GM18505 (cell line): ENCODE measurements at regions not wholly inside any gene's neighbourhood (a gene's known extent, or its start where the extent isn't known, plus 50 kb on each side); places are given as distances from the start of the nearest gene placed in this dataset.
"Not testable (repeated sequence)": the region's sequence is repeated elsewhere in the genome, so short reads cannot be mapped to it uniquely, and the experiment has no call there.

ENCODE experiments used
- ATAC-seq: cut with Tn5 transposase; IDR thresholded peaks from one replicate; pipeline ENCODE4 v1.9.1; 2021; ENCODE audit not compliant: unreplicated experiment
- POLR2A ChIP-seq: IDR thresholded peaks from 4 replicates; pipeline ENCODE4 v1.6.1; 2011; ENCODE audit warnings: borderline replicate concordance; ENCODE audit not compliant: insufficient read depth, insufficient read length; ENCODE audit errors: extremely low read depth

DNA sequence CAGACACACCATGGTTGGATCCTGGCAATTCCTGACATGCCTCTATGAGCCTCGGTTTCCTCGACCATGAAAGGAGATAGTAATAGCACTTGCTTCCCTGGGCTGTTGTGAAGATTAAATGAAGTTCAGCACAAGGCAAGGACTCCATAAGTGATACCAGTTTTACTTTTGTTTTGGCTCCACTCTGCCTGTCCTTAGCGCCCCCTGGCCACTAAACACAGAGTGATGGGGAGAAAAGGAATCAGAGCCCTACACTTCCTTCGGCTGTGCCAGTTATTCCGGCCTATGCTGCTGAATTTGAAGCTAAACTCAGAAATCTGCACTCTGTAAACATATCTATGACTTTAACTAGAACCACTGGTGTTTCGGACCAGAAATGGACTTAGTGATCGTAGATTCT, 173.8 kb downstream of the C12orf75 start:
- no peak for TF ChIP-seq POLR2A
- no peak for ATAC-seq

DNA sequence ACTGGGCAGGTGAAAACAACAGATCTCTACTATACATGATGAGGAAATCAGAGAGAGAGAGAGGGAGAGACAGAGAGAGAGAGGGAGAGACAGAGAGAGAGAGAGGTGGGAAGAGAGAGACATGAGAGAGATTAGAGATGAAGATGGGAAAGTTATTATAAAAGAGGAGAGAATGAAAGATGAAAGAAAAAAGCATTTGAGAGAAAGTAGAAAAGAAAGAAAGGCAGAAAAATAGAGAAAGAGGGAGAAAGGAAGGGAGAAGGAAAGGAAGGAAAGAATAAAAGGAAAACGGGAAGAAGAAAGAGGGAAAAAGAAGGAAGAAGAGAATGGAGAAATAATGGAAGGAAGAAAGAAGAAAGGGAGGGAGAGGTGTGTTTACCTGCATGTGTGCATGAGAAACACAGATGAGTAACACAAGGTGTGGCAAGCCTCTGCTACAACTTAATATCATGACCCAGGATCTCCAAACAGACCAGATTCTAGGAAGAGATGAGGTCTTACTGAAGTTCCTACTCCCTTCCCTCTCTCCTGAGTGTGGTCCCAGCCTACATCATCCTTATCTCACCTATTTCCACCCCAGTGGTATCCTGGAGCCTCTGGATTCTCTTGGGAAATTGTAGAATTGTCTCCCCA, 176.3 kb downstream of the C12orf75 start:
- no peak for TF ChIP-seq POLR2A
- ATAC-seq, result no peak

DNA sequence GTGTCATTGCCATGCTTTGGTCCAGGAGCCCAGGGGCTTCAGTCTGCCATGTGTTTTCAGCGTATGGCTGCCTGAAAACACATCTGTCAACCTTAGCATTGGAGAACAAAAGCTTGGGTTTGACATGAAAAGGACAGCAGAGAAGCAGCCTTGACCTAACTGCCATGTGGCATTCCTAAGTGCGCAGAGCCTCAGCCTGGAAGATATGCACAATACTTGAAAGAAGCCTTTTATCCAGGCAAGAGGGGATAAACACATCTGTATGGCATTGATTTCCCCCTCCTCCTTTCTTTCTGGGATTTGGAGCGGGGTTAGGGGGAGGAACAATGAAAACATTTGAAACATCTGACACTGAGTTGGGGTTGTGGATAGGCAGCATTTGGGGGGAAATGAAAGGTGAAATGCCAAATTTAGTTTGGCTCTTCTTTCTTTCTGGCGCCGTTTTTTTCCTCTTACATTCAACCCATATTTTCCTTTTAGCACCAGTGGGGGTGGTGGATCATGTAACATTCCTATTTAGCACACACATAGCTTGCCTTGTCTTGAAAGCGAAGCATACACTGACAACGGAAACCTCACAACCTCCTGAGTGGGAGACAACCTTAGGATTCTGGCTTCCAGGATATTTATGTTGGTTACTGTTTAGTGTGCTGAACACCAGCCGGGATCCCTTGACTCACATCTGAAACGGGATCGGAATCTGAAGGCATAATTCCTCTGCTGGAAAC, 177.0 kb downstream of the C12orf75 start:
- no peak for TF ChIP-seq POLR2A
- ATAC-seq, result no peak

DNA sequence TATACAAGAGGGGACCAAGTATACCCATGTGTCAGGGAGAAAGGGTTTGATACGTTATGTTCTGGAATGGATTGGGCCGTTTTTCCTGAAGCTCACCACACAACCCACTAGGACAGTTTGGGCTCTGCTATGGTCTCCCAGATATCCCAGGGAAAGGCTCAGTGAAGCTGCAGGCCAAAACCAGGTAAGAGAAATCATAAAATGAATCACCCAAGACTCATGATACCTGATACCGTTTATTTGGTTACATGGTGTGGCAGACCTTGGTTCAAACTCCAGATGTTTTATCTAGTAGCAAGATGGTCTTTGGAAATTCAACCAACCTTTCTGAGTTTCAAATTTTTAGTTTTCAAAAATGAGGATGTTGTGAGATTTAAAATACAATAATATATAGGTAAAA, 177.6 kb downstream of the C12orf75 start:
- no peak for TF ChIP-seq POLR2A
- no peak for ATAC-seq

DNA sequence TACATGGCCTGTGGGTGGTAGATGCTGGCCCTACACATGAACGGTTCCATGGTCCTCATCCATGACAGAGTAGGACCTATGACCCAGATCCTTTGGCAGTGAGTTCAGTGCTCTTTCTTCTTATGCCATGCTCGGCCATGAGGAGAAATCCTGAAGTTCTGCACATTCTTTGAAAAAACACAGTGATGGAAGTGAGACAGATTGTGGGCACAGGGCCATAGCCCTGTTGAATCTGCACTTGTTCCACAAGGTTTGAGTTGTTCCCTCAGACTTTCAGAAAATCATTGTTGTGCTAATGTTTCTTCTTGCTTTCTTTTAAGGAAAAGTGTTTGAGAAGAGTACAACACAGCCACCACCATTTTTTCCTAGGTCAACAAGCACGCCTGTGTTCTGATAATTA, 180.0 kb downstream of the C12orf75 start:
- no peak for ATAC-seq
- TF ChIP-seq POLR2A, result no peak

DNA sequence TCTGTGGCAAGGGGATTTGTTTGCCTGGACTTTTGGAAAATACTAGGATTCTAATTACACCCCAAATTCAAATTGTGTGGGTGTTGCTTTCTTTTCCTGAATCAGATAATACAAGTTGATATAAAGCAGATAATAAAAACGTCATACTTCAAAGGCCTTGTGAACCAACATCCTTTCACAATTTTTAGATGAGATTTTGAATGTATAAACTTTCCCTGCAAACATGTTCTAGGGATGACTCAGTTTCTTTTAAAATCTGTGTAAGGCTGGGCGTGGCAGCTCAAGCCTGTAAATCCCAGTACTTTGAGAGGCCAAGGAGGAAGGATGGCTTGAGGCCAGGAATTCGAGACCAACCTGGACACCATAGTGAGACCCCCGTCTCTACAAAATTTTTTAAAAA, 182.4 kb downstream of the C12orf75 start:
- not testable (repeated sequence) for ATAC-seq

DNA sequence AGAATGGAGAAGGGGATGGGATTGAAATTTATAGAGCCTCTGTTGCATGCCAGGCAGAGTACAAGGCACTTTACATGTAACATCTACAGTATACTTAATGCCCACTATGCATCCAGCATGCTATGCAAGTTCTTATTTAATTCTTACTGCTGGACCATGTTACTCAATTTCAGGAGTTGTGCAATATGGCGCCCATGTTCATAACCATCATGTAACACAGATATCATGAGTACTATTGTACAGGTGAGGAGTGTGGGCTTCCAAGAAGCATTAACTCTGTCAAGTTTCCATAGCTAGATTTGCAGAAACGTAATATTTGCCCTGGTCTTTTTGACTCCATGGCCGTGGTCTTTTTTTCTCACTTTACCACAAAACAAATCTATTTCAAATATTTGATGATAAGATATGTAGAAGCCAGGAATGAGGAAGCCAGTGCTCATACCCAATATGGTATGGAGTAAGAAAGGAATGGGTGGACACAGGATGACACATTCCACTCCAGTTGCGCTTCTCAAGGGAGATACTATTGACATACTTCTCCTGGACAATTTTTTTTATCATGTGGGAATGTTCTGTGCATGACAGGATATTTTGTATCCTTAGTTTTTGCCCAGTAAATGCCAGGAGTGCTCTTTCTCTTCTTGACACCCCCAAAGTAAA, 191.8 kb downstream of the C12orf75 start:
- no peak for ATAC-seq
- TF ChIP-seq POLR2A, result no peak

DNA sequence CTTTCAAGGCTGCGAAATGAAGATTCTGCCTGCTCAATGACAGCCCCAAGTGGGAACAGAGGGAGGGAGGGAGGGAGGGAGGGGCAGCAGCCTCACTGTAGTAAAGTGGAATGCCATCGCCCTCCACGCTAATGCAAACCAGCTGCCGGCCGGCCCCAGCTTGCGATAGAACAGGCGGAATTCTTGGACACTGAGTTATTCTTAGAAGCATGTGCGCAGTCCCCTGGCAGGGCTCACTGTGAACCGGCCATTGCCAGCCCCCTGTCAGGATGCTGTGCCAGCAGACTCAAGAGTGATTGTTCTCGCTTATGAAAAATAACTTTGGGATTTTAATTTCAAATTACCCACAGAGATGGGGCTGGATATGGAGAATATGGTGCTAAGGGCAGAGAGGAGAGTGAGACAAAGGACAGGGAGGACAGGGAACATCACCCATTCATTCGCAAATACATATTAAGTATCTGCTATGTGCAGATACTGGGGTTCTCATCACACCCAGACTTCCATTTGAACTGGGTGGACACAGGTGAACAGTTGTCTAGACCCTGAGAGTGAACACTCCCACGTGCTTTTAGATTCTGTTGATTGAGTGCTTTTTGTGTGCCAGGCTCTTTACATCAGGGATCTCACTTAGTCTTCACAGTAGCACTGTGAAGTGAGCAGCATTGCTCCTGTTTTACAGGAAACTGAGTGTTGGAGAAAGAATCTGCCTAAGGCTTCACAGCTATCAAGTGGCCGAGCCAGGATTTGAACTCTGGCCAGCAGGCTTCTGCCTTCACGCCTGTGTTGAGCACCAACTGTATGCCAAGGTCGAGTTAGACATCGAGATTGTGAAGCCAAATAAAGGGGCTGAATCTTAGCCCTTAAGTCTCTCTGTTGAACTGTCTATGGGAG, 192.9 kb downstream of the C12orf75 start:
- ATAC-seq, result no peak
- TF ChIP-seq POLR2A, result no peak

DNA sequence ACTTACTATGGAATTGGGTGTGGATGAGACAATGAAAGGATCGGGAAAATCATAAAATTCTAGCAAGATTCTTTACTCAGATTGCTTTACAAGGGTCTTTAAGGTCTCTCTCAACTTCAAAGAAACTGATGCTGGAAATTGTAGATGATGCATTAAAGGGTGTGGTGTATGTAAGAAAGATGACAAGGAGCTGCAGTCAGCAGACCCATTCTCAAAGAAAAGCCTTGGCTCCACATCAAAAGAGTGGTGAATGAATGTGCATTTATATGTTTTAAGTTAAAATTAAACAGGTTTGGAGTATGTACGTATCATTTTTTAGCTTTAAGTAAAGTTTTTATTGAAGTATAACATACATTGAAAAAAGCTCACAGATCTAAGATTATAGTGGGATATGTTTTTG, 194.5 kb downstream of the C12orf75 start:
- no peak for ATAC-seq

DNA sequence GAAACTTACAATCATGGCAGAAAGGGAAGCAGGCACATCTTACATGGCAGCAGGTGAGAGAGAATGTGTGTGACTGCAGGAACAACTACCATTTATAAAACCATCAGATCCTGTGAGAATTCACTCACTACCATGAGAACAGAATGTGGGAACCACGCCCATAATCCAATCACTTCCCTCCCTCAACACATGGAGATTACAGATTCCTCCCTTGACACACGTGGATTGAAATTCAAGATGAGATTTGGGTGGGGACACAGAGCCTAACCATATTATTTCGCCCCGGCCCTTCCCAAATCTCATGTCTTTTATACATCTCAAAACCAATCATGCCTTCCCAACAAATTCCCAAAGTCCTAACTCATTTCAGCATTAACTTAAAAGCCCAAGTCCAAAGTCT, 203.6 kb downstream of the C12orf75 start:
- no peak for TF ChIP-seq POLR2A
- ATAC-seq, result no peak

More for the DNA sequence above, 194.5 kb downstream of the C12orf75 start:
- TF ChIP-seq POLR2A, result no peak

DNA sequence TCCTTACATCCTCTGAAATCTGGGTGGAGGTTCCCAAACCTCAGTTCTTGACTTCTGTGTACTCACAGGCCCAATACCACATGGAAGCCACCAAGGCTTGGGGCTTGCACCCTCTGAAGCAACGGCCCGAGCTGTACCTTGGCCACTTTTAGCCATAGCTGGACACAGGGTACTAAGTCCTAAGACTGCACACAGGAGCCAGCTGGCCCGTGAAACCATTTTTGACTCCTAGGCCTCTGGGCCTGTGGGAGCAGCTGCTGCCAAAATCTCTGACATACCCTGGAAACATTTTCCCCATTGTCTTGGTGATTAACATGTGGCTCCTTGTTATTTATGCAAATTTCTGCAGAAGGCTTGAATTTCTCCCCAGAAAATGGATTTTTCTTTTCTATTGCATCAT, 204.5 kb downstream of the C12orf75 start:
- not testable (repeated sequence) for ATAC-seq

DNA sequence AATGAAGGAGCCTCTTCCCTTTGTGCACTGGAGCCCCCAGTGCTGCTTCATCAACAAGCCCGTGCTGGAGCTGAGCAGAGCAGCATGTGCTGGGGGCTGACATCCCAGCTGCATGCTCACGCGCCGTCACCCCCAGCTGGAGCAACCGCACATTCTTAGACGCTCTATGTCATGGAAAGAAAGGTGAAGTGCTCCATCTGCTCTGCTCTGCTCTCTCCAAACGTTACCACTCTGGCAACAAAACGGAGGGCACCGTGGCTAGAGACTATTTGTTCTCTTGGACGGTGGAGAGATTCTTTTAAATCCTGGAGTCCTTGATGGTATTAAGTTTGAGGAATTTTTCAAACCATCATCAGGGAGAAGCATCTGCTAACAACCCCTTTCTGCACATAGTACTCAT, 208.4 kb downstream of the C12orf75 start:
- no peak for ATAC-seq
- no peak for TF ChIP-seq POLR2A

DNA sequence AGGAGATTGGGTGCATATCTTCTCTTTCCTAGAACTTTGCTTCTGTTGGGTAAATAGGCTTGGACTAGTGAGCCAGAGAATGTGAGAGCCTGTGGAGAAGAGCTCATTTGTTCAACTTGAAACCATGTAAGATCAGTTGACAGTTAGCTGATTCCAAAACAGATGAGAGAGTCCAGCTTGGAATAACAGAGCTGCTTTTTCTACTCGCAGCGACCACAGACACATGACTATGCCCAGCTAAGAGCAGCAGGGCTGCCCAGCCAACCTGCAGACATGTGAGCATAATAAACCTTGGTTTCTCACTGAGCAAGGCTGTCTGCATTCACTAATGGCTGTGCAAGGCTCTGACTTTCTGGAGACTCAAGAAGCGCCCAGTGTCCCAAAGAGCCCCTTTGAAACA, 209.2 kb downstream of the C12orf75 start:
- no peak for ATAC-seq
- TF ChIP-seq POLR2A, result no peak
